IPS-20b (cell line): ENCODE measurements at regions not wholly inside any gene's neighbourhood (a gene's known extent, or its start where the extent isn't known, plus 50 kb on each side); places are given as distances from the start of the nearest gene placed in this dataset.

Source experiments
- H3K27ac ChIP-seq: one replicate; pipeline ENCODE4 v1.5.1; 2013; ENCODE audit warnings: low read length
- H3K27me3 ChIP-seq: 2 replicates; pipeline ENCODE4 v1.6.1; 2013; ENCODE audit warnings: mild to moderate bottlenecking, low read length, inconsistent platforms; ENCODE audit not compliant: insufficient read depth
- H3K36me3 ChIP-seq: 2 replicates; pipeline ENCODE4 v1.6.1; 2013; ENCODE audit warnings: low read depth, mild to moderate bottlenecking, inconsistent platforms, low read length, moderate library complexity; ENCODE audit not compliant: insufficient read depth
- H3K4me1 ChIP-seq: 2 replicates; pipeline ENCODE4 v1.6.1; 2013; ENCODE audit warnings: mild to moderate bottlenecking, control low read depth, inconsistent platforms, low read length, moderate library complexity; ENCODE audit not compliant: insufficient read depth
- H3K4me3 ChIP-seq: 2 replicates; pipeline ENCODE4 v1.5.1; 2013; ENCODE audit warnings: mild to moderate bottlenecking, low read length, inconsistent platforms
- H3K9ac ChIP-seq: 2 replicates; pipeline ENCODE4 v1.6.1; 2013; ENCODE audit warnings: low read depth, mild to moderate bottlenecking, inconsistent platforms, low read length, moderate library complexity
- H3K9me3 ChIP-seq: 2 replicates; pipeline ENCODE4 v1.6.1; 2013; ENCODE audit warnings: mild to moderate bottlenecking, low read depth, low read length, inconsistent platforms; ENCODE audit not compliant: insufficient read depth

DNA sequence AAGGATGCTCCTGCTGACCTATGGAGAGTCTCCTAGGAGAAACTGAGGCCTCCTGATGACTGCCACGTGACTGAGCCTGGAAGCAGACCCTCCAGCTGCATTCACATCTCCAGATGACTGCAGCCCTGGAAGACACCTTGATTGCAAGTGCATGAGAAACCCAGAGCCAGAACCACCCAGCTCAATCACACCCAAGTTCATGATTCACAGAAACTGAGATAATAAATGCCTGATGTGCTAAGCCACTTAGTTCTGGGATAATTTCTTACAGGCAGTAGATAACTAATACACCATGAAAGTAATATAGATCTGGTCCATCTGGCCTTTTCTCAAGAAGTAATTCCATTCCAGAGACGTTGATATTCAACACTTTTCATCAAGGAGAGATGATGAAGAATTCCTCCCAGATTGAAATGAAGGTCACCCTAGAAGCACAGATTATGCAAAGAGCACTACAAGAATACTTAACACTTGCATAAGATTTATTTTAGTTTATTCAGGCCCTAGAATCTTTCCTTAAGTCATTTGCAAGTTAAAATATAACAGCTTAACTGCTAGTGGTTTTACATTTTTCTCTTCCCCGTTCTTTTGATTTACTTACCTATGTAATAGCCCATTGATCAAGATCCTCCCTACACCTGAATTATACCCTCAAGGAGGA lies 208.2 kb upstream of the INHBA start:
- Histone ChIP-seq H3K4me3 (no peak overlapping the region), H3K27ac (no peak overlapping the region), H3K9me3 (no peaks in the 10 kb centered on the region; the same call in 1 of the 2 replicates), H3K9ac (no peak overlapping the region), H3K27me3 (no peaks in the 10 kb centered on the region), H3K4me1 (no peaks in the 10 kb centered on the region), H3K36me3 (no peaks in the 10 kb centered on the region)

DNA sequence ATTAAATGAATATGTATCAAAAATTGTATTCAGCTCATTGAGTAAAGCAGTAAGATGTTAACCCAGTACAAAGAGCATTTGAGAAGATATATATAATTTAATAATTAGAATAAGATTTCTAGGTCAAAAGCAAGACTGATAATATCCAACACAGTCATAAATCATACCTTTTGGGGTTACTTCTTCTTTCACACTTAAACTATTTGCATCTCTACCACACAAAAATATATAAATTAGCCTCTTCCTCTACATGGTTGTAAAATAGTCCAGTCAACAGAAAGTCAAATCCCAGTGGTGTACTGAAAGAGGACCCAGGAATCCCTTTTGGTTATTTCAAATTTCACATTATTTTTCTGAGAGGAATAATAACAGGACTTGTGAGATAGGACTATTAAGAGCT lies 204.6 kb upstream of the INHBA start:
- Histone ChIP-seq H3K27ac (no peak overlapping the region), H3K36me3 (no peaks in the 10 kb centered on the region), H3K9me3 (peaks cover 12% of the 10 kb centered on the region), H3K4me3 (no peak overlapping the region), H3K4me1 (no peaks in the 10 kb centered on the region), H3K9ac (no peak overlapping the region), H3K27me3 (no peaks in the 10 kb centered on the region)

DNA sequence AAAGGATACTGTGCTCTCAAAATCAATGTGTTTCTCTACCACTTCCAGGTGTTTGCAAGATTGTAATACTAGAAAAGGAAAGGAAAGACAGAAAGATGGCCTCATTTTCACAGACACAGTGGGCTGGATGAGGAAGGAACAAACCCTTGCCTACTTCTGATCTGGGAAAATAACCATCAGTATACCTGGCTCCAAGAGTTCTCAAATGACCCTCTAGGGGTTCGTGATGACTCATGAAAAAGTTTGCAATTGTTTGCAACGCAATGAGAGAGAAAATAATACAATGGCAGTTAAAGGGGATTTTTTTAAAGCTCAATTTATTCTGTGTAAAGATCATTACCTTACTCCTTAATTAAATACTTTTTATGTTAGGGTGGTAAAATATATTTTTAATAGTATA lies 197.6 kb upstream of the INHBA start:
- no peaks in the 10 kb centered on the region for H3K27me3 ChIP-seq
- H3K9ac ChIP-seq: no peak overlapping the region
- no peak overlapping the region for H3K27ac ChIP-seq
- no peaks in the 10 kb centered on the region for H3K36me3 ChIP-seq
- H3K9me3 ChIP-seq: peaks cover 9% of the 10 kb centered on the region; the same call in 1 of the 2 replicates
- no peaks in the 10 kb centered on the region for H3K4me1 ChIP-seq
- H3K4me3 ChIP-seq: no peak overlapping the region

DNA sequence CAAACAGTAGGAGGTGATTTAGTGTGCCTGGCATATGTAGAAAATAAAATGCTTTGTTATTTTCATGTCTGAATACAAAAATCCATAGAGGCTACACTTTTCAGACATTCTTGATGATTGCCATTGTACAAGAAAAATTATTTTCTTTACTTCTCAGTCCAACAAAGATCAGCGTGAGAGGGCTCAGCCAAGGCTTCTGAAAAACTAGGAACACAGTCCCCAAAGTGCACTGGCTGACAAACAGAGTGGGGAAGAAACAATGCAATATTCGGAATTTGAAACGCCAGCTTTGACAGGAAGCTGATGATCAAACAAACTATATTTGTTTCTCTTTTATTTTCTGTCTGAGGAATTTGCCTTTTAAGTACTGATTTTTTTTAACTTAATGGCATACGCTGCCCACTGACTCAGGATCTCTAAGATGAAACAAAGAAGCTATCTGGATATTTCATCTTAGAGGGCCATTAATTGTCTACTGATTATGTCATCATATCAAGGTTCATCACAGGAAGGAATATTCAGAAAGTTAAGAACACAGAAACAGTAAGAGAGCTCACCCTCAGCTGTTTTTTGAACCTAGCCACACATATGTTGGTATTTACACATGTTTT lies 197.0 kb upstream of the INHBA start:
- Histone ChIP-seq H3K27me3 (no peaks in the 10 kb centered on the region), H3K27ac (no peak overlapping the region), H3K9me3 (peaks cover 3% of the 10 kb centered on the region; the same call in 1 of the 2 replicates), H3K4me1 (no peaks in the 10 kb centered on the region), H3K4me3 (no peak overlapping the region), H3K36me3 (no peaks in the 10 kb centered on the region), H3K9ac (no peak overlapping the region)

DNA sequence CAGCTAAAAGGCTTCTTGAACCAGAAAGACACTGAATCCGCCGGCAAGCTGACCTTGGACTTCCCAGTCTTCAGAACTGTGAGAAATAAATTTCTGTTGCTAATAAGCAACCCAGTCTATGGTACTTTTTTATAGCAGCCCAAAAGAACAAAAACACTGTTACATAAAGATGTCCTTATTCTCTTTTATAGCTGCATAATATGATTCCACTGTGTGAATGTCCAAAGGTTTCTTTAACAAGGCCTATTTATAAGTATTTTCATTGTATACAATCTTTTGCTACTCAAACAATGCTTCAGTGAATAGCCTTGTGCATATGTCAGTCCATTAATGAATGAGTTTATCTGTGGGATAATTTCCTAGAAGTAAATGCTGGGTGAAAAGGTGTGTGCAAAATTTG lies 190.8 kb upstream of the INHBA start:
- no peaks in the 10 kb centered on the region for H3K36me3 ChIP-seq
- no peaks in the 10 kb centered on the region for H3K4me1 ChIP-seq
- no peak overlapping the region for H3K4me3 ChIP-seq
- H3K27ac ChIP-seq: no peak overlapping the region
- no peaks in the 10 kb centered on the region for H3K27me3 ChIP-seq
- no peak overlapping the region for H3K9ac ChIP-seq
- no peaks in the 10 kb centered on the region for H3K9me3 ChIP-seq

DNA sequence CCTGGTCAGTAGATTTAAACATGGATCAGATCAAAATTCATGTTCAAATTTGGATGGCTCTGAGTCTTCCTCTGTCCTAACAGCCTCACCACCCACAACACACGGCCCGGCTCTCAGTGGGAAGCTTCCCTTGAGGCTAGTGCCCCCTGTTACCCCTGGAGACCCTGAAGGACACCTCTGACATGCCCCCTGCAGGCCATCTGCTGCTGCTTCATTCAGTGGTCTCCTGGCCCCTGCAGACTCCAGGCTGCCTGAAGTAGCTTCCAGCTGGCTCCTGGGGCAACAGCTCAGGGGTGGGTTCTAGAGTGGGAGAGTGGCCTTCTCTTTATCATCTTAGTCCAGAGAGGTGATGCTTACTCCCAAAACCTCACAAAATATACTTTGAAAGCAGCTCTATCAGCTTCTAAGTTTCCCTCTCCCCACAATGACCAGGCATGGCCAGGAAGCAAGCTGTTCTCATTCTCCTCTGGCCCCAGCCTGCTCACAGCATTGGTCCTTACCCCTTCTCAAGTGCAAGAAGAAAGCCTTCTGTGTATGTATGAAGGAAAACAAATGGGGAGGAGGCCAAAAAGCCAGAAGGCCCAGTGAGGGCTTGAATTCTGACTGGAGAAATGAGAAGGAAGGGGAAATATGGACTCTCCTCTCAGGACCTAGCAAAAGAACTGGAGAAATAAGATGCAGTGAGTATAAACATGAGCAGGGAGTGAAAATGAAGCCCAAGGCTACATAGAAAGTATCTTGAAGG lies 189.6 kb upstream of the INHBA start:
- no peaks in the 10 kb centered on the region for H3K36me3 ChIP-seq
- no peak overlapping the region for H3K9ac ChIP-seq
- H3K27ac ChIP-seq: no peak overlapping the region
- no peaks in the 10 kb centered on the region for H3K4me1 ChIP-seq
- no peaks in the 10 kb centered on the region for H3K27me3 ChIP-seq
- no peaks in the 10 kb centered on the region for H3K9me3 ChIP-seq
- H3K4me3 ChIP-seq: no peak overlapping the region

DNA sequence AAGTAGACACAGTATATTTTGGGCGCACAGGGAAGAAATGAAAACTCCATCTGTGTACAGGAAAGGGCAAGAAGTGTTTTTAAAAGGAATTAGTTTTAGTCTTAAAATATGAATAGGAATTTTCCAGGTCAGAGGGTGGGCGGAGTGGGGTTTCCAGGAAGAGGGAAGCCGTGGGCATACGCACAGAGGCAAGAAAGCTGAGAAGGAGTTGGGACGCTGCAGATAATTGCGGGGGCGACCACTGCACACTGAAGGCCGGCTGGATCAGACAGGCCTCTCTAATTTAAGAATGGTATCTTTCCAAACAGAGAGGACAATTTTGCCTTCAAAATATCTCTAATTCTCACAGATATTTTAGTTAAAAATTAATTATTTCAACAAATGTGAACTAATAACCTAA lies 189.1 kb upstream of the INHBA start:
- H3K9me3 ChIP-seq: no peaks in the 10 kb centered on the region
- no peak overlapping the region for H3K4me3 ChIP-seq
- H3K9ac ChIP-seq: no peak overlapping the region
- H3K4me1 ChIP-seq: no peaks in the 10 kb centered on the region
- H3K36me3 ChIP-seq: no peaks in the 10 kb centered on the region
- no peak overlapping the region for H3K27ac ChIP-seq
- H3K27me3 ChIP-seq: no peaks in the 10 kb centered on the region

DNA sequence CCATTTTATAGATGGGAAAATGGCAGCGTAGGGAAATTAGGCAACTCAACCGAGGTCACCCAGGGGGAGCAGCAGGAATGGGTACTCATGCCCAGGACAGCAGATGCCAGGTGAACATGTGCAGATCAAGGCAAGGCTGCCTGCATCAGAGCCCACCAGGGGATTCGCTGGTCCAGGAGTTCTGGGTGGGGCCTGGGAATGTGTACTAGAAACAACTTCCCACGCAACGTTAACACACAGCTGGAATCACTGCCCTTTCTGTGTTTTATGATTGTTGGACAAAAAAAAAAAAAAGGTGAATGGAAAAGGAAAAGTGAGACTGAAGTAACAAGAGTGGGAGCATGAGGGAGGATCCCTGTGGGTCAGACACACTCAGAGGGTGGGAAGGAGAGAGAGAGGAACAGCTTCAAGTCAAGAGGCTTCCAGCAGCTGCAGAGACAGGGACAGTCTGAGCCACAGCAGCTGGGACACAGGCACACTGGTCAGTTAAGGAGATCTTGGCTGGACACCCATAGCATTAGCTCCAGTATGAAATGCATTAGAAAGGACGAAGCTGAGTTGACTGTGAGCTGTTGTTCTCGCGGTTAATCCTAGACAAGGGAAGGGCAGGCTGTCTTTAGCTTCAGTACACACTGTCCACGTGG lies 187.9 kb upstream of the INHBA start:
- Histone ChIP-seq H3K4me3 (no peak overlapping the region), H3K4me1 (0 out of 2 replicates have a peak, but pooled peaks cover 5% of the 10 kb centered on the region), H3K27me3 (no peaks in the 10 kb centered on the region), H3K36me3 (no peaks in the 10 kb centered on the region), H3K9ac (no peak overlapping the region), H3K27ac (no peak overlapping the region), H3K9me3 (no peaks in the 10 kb centered on the region)

DNA sequence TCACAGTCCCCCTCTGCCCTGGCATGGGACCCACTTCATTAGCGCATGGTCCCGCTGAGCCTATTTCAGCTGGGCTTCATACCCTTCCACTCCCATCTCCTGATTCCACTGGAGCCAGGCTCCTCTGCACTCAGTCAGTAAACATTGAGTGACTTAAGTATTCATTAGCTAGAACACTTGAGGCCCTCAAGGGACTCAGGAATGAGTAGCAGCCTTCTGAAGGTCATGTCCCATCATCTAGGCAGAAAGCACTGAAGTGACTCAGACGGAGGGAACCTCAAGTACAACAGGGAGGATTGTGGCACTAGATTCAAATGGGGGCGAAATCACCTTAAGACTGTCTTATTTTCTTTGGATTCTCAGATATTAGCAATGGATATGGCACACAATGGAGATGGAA lies 186.6 kb upstream of the INHBA start:
- Histone ChIP-seq H3K9ac (no peak overlapping the region), H3K4me1 (0 out of 2 replicates have a peak, but pooled peaks cover 5% of the 10 kb centered on the region), H3K27ac (no peak overlapping the region), H3K36me3 (no peaks in the 10 kb centered on the region), H3K4me3 (no peak overlapping the region), H3K9me3 (no peaks in the 10 kb centered on the region), H3K27me3 (no peaks in the 10 kb centered on the region)

DNA sequence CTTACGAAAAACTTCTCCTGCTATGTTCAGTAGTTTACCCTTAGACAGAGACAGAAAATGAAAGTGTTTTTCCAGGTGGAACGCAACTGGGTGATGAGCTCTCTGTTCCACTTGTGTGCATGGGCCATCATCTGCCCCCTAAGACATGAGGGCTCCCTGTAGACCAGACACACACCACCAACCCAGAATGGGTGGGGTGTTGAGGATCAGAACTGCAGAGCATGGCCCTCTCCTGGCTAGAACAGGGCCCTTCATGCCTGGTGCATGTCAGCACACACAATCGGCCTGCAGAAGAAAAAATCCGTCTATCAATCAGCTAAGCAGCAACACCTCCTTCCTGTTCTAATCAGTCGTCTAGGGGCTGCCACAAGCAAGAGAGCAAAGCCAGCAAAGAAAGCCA lies 186.2 kb upstream of the INHBA start:
- no peak overlapping the region for H3K27ac ChIP-seq
- no peaks in the 10 kb centered on the region for H3K9me3 ChIP-seq
- no peaks in the 10 kb centered on the region for H3K27me3 ChIP-seq
- no peaks in the 10 kb centered on the region for H3K36me3 ChIP-seq
- H3K4me1 ChIP-seq: 0 out of 2 replicates have a peak, but pooled peaks cover 5% of the 10 kb centered on the region
- H3K4me3 ChIP-seq: no peak overlapping the region
- H3K9ac ChIP-seq: no peak overlapping the region

DNA sequence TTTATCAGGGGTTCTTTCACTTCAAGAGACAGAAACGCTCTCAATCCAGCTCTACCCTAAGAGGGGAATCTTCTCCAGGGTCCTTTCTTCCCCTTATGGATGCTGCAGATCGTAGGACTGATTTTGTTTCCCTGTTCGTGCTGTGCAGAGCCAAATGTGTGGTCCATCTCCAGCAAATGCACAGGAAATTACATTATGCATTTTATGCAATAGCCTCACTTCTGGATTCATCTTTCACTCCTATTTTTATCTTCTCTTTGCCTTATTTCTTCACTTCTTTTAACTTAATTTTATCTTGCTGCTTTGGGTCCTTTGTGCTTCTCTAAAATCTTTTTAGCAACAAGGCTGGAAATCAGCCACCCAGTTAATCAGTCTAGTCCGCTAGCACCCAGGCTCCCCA lies 184.5 kb upstream of the INHBA start:
- no peak overlapping the region for H3K9ac ChIP-seq
- H3K4me3 ChIP-seq: no peak overlapping the region
- H3K4me1 ChIP-seq: 0 out of 2 replicates have a peak, but pooled peaks cover 5% of the 10 kb centered on the region
- no peaks in the 10 kb centered on the region for H3K36me3 ChIP-seq
- no peaks in the 10 kb centered on the region for H3K9me3 ChIP-seq
- no peaks in the 10 kb centered on the region for H3K27me3 ChIP-seq
- H3K27ac ChIP-seq: no peak overlapping the region
